ENCODE measurements at regions not wholly inside any gene's neighbourhood (a gene's known extent, or its start where the extent isn't known, plus 50 kb on each side); places are given as distances from the start of the nearest gene placed in this dataset.

- CTCF ChIA-PET, result no interaction called here
- H3K9me3 ChIP-seq (ENCODE audit: control insufficient read depth, insufficient read depth, low read length), result no peaks in the 10 kb centered on the region
- no peak for DNase-seq
Measured at GRCh38 chr3:30518872-30519271, 87.5 kb upstream of the TGFBR2 start.

More at GRCh38 chr3:30518872-30519271, 87.5 kb upstream of the TGFBR2 start:
- H3K14ac ChIP-seq (replicated peaks; ENCODE audit: low read depth, low read length), result no peak overlapping the region
- H3K23ac ChIP-seq (ENCODE audit: low read depth, low read length), result no peak overlapping the region
- no peak overlapping the region for H2AK9ac ChIP-seq (replicated peaks; ENCODE audit: low read depth, low read length, poor library complexity)
- H2AFZ ChIP-seq (replicated peaks; ENCODE audit: low read length, poor library complexity), result no peak overlapping the region
- dilution Hi-C loops (cut with HindIII; ENCODE audit: low sequenced_read_pairs, unreplicated experiment), result no loop called here
- no peak overlapping the region for H3K9ac ChIP-seq (ENCODE audit: low read depth, low read length)
- no peak overlapping the region for H3K4me2 ChIP-seq (ENCODE audit: low read depth, low read length)
- POLR2A ChIA-PET (ENCODE audit: unreplicated experiment), result no interaction called here
- no peak overlapping the region; the same call in 1 of the 2 replicates for H2BK20ac ChIP-seq (ENCODE audit: low read depth, low read length)
- BruUV-seq (replicated peaks), result no TSS peak
- H4K20me1 ChIP-seq (ENCODE audit: insufficient read depth, low read length), result no peaks in the 10 kb centered on the region
- H3K4ac ChIP-seq (ENCODE audit: low read depth, low read length), result no peak overlapping the region
- 0 out of 2 replicates have a peak, but pooled peaks cover 2% of the 10 kb centered on the region for H3K9me1 ChIP-seq (ENCODE audit: insufficient read depth, low read length)
- no peaks in the 10 kb centered on the region for H3K27me3 ChIP-seq (ENCODE audit: control insufficient read depth, insufficient read depth, low read length)
- H4K91ac ChIP-seq (ENCODE audit: insufficient read depth, low read depth, low read length), result no peak overlapping the region
- 0 out of 3 replicates have a peak overlapping the region, but pooled peaks have one; percentile 8 for H2BK15ac ChIP-seq (ENCODE audit: low read depth, low read length)
- no peak overlapping the region for H2AK5ac ChIP-seq (ENCODE audit: low read depth, low read length)
- TF ChIP-seq NFE2L2 (IDR thresholded peaks at IDR 0.05; ENCODE audit: low read depth, low read length) (no peak), ELK1 (IDR thresholded peaks at IDR 0.05; ENCODE audit: borderline replicate concordance, low read depth, low read length) (no peak), MAFK (IDR thresholded peaks at IDR 0.05; ENCODE audit: low read depth, low read length) (no peak), RAD21 (IDR thresholded peaks at IDR 0.05; ENCODE audit: low read length) (no peak), MAZ (IDR thresholded peaks at IDR 0.05; ENCODE audit: borderline replicate concordance, low read depth, low read length) (no peak), RFX5 (IDR thresholded peaks at IDR 0.05; ENCODE audit: low read depth, low read length) (no peak), POLR2A (IDR thresholded peaks at IDR 0.05; ENCODE audit: low read depth, low read length) (no peak), BHLHE40 (IDR thresholded peaks at IDR 0.05; ENCODE audit: low read depth, low read length) (no peak), CTCF (conservative IDR thresholded peaks at IDR 0.05; ENCODE audit: low read depth, low read length) (no peak), FOS (IDR thresholded peaks at IDR 0.05; ENCODE audit: low read depth, low read length) (no peak), CEBPB (IDR thresholded peaks at IDR 0.05; ENCODE audit: low read depth, low read length) (no peak), RCOR1 (IDR thresholded peaks at IDR 0.05; ENCODE audit: insufficient replicate concordance, low read length) (no peak), CHD1 (IDR thresholded peaks at IDR 0.05; ENCODE audit: low read depth, low read length) (no peak), SMC3 (IDR thresholded peaks at IDR 0.05; ENCODE audit: low read depth, low read length) (no peak), MXI1 (IDR thresholded peaks at IDR 0.05; ENCODE audit: borderline replicate concordance, low read depth, low read length) (no peak)
- TF ChIP-seq, protein P1, sequence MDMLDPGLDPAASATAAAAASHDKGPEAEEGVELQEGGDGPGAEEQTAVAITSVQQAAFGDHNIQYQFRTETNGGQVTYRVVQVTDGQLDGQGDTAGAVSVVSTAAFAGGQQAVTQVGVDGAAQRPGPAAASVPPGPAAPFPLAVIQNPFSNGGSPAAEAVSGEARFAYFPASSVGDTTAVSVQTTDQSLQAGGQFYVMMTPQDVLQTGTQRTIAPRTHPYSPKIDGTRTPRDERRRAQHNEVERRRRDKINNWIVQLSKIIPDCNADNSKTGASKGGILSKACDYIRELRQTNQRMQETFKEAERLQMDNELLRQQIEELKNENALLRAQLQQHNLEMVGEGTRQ (IDR thresholded peaks at IDR 0.05; ENCODE audit: low read depth, low read length), result no peak
- in situ Hi-C loops (cut with MboI; ENCODE audit: low sequenced_read_pairs), result no loop called here
- H3K36me3 ChIP-seq (ENCODE audit: control insufficient read depth, insufficient read depth, low read length), result no peaks in the 10 kb centered on the region
- no peaks in the 10 kb centered on the region for H3K79me1 ChIP-seq (ENCODE audit: low read depth in 1 of 2, low read length in 2 of 2)
- no peak overlapping the region for H4K5ac ChIP-seq (ENCODE audit: low read depth, low read length)
- no peak overlapping the region for H3K56ac ChIP-seq (ENCODE audit: extremely low read depth, insufficient read depth, low read length)
- intact Hi-C loops (cut with micrococcal nuclease), result no loop called here
- no peak overlapping the region for H3K18ac ChIP-seq (ENCODE audit: low read depth, low read length)
- no peak for ATAC-seq (ENCODE audit: low read depth)
- H4K8ac ChIP-seq (ENCODE audit: low read depth in 2 of 2, low read length in 2 of 2), result no peak overlapping the region
- H2BK120ac ChIP-seq (ENCODE audit: low read depth, low read length), result no peak overlapping the region
- 0 out of 2 replicates have a peak, but pooled peaks cover 1% of the 10 kb centered on the region for H3K4me1 ChIP-seq (ENCODE audit: control insufficient read depth, insufficient read depth, low read length)
- no peak overlapping the region for H3K4me3 ChIP-seq (ENCODE audit: insufficient read depth, low read depth, low read length)
- no peak overlapping the region for H2BK5ac ChIP-seq (ENCODE audit: low read depth, low read length, poor library complexity, severe bottlenecking)
- H3K27ac ChIP-seq (ENCODE audit: insufficient read depth, low read length), result no peak overlapping the region

All from IMR-90 (cell line).